ENCODE measurements at regions not wholly inside any gene's neighbourhood (a gene's known extent, or its start where the extent isn't known, plus 50 kb on each side); places are given as distances from the start of the nearest gene placed in this dataset.
A peak's percentile ranks its signal among the peaks of the same experiment; 100 is the strongest.
"Not testable (repeated sequence)": the region's sequence is repeated elsewhere in the genome, so short reads cannot be mapped to it uniquely, and the experiment has no call there.

DNA sequence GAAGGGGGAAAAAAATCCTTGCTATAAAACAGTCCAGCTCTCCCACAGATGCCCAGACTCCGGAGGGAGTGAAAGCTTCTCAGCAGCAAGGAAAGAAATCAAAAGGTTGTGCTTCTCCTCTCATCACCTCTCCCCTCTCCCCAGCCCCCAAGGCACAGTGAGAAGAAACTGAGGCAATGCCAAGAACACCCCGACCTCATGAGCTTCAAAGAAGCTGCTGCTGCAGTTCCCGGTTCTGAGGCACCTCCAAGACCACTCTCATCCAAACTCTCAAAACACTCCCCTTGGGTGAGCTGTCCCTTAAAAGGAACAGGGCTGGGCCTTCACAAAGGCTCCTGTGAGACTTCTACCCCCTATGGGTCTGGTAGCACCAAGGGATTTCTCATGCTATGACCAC is 62.0 kb upstream of the KLF7 start:
- in situ Hi-C loops (cut with MboI; ENCODE audit: low pct_unique_long_range_greater_than_20kb, low sequenced_read_pairs, unreplicated experiment): no loop called here
- DNase-seq (ENCODE audit: low spot score): no peak
- TF ChIP-seq, protein P1, sequence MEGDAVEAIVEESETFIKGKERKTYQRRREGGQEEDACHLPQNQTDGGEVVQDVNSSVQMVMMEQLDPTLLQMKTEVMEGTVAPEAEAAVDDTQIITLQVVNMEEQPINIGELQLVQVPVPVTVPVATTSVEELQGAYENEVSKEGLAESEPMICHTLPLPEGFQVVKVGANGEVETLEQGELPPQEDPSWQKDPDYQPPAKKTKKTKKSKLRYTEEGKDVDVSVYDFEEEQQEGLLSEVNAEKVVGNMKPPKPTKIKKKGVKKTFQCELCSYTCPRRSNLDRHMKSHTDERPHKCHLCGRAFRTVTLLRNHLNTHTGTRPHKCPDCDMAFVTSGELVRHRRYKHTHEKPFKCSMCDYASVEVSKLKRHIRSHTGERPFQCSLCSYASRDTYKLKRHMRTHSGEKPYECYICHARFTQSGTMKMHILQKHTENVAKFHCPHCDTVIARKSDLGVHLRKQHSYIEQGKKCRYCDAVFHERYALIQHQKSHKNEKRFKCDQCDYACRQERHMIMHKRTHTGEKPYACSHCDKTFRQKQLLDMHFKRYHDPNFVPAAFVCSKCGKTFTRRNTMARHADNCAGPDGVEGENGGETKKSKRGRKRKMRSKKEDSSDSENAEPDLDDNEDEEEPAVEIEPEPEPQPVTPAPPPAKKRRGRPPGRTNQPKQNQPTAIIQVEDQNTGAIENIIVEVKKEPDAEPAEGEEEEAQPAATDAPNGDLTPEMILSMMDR (IDR thresholded peaks at IDR 0.05; ENCODE audit: extremely low read depth, insufficient read depth, missing control alignments): no peak

DNA sequence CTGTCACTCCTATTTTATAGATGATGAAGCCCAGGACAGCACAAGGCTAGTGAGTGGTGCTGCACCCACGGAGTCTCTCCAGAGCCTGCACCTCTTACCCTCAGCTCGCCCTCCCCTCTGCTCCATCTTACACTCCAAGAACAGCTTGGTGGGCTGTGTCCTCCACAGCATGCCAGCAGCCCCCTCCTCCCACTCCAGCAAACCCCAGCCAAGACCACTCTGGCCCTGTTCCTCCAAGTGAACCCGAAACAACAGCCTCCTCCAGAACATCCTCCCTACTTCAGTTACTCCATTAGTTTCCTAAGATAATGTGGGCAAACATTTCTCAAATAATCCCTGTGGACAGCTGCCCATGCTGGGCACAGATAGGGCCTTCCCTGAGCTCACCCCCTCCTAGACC is 62.7 kb upstream of the KLF7 start:
- DNase-seq (ENCODE audit: low spot score): no peak
- TF ChIP-seq, protein P1 (IDR thresholded peaks at IDR 0.05; ENCODE audit: extremely low read depth, insufficient read depth, missing control alignments): no peak
- in situ Hi-C loops (cut with MboI; ENCODE audit: low pct_unique_long_range_greater_than_20kb, low sequenced_read_pairs, unreplicated experiment): no loop called here

DNA sequence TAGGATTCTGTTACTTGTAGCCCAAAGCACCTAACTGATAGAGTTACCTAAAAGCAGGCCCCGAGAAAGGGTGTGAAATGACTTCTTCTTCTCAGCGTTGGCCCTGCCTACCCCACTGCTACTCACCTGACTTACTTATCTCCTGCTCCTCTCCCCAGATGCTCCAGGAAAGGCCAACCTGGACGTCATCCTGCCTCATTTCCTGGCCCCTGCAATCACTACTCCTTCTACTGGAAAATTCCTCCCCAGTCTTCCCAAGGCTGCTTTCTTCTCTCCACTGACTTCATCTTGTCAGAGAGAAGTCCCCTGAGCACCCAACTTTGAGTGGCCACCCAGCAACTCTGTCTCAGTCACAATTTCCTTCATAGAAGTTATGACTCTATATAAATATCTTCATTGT is 63.4 kb upstream of the KLF7 start:
- TF ChIP-seq, protein P1 (IDR thresholded peaks at IDR 0.05; ENCODE audit: extremely low read depth, insufficient read depth, missing control alignments): no peak
- no peak for DNase-seq (ENCODE audit: low spot score)
- in situ Hi-C loops (cut with MboI; ENCODE audit: low pct_unique_long_range_greater_than_20kb, low sequenced_read_pairs, unreplicated experiment): no loop called here

DNA sequence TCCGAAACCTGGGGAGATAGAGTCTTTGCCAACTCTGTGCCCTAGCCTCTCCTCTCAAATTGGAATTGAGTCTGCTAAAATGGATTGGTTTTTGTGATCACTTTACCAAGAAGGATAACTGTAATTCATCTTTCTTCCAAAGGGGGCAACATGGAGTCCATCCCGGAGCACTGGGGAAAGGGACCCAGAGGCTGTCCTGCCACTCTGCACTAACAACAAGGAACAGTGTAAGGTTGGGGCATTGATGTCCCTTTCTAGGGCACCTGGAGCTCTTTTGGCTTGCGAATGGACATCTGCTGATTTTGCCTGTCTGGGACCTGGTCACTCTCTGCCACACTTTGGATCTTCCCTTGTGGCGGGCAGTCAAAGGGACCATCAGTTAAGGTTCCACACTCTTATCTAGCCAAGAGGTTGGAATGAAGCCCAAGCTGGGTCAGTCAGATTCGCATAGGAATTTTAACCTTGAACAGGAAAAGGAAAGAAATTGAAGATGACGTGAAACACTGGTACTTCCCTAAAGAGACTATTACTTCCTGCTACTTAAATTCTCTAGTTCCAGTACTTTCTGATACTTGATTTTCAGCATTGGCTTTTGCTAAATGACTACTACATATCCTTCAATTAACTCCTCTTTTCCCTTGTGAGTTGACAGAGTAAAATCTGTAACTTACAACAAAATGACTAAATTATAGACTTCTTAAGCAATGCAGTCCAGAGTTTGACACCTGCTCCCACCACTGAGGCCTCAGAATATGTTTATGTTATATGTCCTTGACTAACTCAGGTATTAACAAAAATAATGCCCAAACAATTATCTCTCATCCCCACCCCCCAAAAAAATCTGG is 64.7 kb upstream of the KLF7 start:
- in situ Hi-C loops (cut with MboI; ENCODE audit: low pct_unique_long_range_greater_than_20kb, low sequenced_read_pairs, unreplicated experiment): no loop called here
- TF ChIP-seq, protein P1 (IDR thresholded peaks at IDR 0.05; ENCODE audit: extremely low read depth, insufficient read depth, missing control alignments): peak; percentile 35
- DNase-seq (ENCODE audit: low spot score): no peak

DNA sequence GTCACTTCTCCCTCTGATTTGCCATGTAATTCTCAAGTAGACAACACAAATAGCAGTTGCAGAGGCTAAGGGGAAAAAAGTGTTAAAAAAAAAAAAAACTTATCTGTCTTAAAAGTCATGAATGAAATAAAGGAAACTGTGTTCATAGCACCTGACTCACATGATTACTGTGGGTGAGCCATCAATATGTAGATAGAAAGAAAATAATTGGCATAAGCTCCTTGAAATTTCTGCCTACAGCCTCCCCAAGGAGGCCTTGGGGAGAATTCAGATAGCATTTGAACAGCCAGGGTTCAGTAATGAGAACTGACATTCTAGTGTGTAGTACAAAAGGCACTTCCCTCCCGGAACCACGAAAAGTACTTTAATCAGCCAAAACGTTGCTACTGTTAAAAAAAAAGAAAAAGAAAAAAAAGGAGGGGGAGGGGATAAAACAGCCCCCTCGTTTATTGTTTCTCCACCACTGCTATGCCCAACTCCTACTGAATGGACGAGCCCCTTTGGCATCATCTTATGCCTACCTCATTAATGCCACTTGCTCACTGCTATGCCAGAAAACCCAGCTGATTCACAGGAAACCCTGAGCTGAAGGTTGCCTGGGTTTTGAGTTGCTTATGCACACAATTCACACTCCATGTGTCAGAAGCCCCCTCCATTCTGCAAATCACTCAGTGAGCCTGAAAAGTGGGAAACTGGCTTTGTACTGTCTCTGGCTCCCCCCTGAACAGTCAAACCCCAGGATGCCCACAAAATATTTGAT is 65.5 kb upstream of the KLF7 start:
- TF ChIP-seq, protein P1 (IDR thresholded peaks at IDR 0.05; ENCODE audit: extremely low read depth, insufficient read depth, missing control alignments): no peak
- no peak for DNase-seq (ENCODE audit: low spot score)
- in situ Hi-C loops (cut with MboI; ENCODE audit: low pct_unique_long_range_greater_than_20kb, low sequenced_read_pairs, unreplicated experiment): no loop called here

DNA sequence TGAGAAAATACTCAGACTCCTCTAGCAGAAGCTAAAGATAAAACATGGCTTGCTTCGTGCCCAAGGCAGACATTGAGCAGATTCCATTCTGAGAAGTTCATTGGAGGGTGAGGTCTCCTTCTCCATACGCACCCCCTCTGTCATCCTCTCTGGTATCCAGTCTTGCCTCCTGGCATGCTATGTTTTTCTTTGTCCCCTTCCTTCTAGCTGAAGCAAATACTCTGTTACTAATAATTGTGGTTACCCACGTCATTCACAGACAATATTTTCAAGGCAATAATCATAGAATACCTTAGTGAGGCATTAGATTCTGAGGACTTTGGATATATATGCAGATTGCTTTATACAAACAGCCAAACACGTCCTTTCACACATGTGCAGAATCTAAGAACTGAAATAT is 66.2 kb upstream of the KLF7 start:
- in situ Hi-C loops (cut with MboI; ENCODE audit: low pct_unique_long_range_greater_than_20kb, low sequenced_read_pairs, unreplicated experiment): no loop called here
- TF ChIP-seq, protein P1 (IDR thresholded peaks at IDR 0.05; ENCODE audit: extremely low read depth, insufficient read depth, missing control alignments): no peak
- DNase-seq (ENCODE audit: low spot score): no peak

DNA sequence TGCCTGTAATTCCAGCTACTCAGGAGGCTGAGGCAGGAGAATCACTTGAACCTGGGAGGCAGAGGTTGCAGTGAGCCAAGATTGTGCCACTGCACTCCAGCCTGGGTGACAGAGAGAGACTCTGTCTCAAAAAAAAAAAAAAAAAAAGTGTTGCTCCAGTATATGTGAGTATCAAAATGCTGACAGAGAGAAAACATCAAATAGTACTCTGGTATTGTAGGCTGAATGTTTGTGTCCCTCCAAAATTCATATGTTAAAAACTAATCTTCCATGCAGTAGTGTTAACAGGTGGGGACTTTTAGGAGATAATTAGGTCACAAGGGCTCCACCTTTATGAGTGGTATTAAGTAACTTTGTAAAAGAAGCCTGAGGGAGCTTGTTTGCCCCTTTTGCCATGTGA is 67.4 kb upstream of the KLF7 start:
- in situ Hi-C loops (cut with MboI; ENCODE audit: low pct_unique_long_range_greater_than_20kb, low sequenced_read_pairs, unreplicated experiment); DNase-seq (ENCODE audit: low spot score): not testable (repeated sequence)
